Sigmoid colon (tissue), 4 donors: ENCODE measurements at regions not wholly inside any gene's neighbourhood (a gene's known extent, or its start where the extent isn't known, plus 50 kb on each side); places are given as distances from the start of the nearest gene placed in this dataset.

Experiments used
- CTCF ChIP-seq, 4 experiments: fragments of 450-650 bp in 3 of 4; fragments of 200-600 bp in 1 of 4; IDR thresholded peaks; one replicate each; pipeline ENCODE4 v1.5.1; 2016 to 2019; ENCODE audit warnings: antibody characterized with exemption in 4 of 4, mild to moderate bottlenecking in 3 of 4, moderate library complexity in 2 of 4
- EP300 ChIP-seq, 4 donors: sonication (generic); formaldehyde crosslinking; IDR thresholded peaks; one replicate each; pipeline ENCODE4 v1.6.1; 2017; ENCODE audit warnings: antibody characterized with exemption in 4 of 4
- POLR2A ChIP-seq, 2 donors: fragments of 450-650 bp; IDR thresholded peaks; one replicate each; pipeline ENCODE4 v1.6.1; 2016; ENCODE audit warnings: antibody characterized with exemption in 2 of 2, mild to moderate bottlenecking in 2 of 2, moderate library complexity in 2 of 2
- POLR2AphosphoS5 ChIP-seq, 4 donors: sonication (generic); formaldehyde crosslinking; IDR thresholded peaks; one replicate each; pipeline ENCODE4 v1.6.1; 2017; ENCODE audit warnings: antibody characterized with exemption in 4 of 4

DNA sequence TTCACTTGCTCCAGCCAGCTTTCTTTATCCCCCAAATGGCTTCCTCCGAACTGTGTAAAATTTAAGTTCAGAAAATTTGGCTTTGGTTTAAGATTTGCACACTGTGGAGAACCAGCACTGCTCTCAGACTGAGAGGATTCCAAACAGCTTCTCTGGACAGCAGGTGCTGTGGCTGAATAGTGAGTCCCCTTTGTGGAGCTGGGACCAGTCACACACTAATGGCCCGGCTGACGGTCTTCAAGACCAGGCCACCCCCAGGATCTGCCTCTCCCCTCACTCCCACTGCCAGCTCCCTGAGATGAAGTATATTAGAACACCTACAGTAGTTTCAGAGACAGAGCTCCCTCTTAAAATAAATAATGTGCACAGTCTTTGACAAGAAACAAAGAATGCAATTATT lies 267.3 kb downstream of the BCAT1 start:
- TF ChIP-seq CTCF (IDR thresholded peaks at IDR 0.05) = no peak
- no peak for TF ChIP-seq POLR2A (IDR thresholded peaks at IDR 0.05)
- no peak for TF ChIP-seq EP300 (IDR thresholded peaks at IDR 0.05)
- no peak for TF ChIP-seq POLR2AphosphoS5 (IDR thresholded peaks at IDR 0.05)
